Endometrium (tissue), 2 donors: ENCODE measurements at regions not wholly inside any gene's neighbourhood (a gene's known extent, or its start where the extent isn't known, plus 50 kb on each side); places are given as distances from the start of the nearest gene placed in this dataset.
"Not testable (repeated sequence)": the region's sequence is repeated elsewhere in the genome, so short reads cannot be mapped to it uniquely, and the experiment has no call there.

Experiments
- FAIRE-seq: peaks from 2 replicates; lab custom pipeline; 2012; peaks lifted over from hg19 to GRCh38; lab: Jason Lieb, UNC
- donor health status: control.
- donor health status: control.

DNA sequence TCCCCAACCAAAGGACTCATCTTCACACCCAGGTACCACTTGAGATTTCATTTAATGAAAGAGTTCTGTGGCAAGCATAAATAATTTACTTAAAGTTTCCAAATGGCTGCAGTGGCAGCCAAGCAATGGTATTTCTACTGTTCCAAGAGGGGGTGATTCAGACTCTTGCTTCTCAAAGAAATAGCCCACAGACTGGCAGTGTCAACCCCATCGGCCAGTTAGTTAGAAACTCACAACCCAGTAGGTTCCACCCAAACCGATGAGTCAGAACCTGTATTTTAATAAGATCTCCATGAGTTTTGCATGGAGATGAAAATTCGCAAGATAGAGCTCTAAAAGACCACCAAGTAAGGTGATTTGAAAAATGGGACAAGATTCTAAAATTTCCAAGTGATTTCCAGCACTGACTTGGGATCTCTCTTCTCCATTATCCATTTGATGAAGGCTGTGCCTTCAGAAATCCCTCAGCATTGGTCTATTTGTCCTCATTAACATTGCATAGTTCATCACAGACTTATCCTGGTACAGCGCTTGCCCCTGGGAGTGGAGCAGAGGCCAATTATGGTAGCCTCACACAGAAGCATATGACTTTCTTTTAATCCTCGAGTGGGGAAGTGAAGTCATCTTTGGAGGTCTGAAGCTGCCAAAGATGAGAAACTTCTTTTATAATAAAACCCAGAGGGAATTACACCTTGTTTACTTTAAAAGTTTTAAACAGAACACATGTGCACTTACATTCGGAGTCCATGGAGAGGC, 361.4 kb upstream of the ID2 start:
- no peak for FAIRE-seq

- FAIRE-seq = no peak
Observed at GRCh38 chr2:8322634-8323033, 359.2 kb upstream of the ID2 start.

- FAIRE-seq = no peak
Observed at GRCh38 chr2:8324164-8324856, 357.5 kb upstream of the ID2 start.

- FAIRE-seq = no peak
Observed at GRCh38 chr2:8324901-8325300, 357.0 kb upstream of the ID2 start.

- FAIRE-seq = no peak
Observed at GRCh38 chr2:8327371-8328100, 354.3 kb upstream of the ID2 start.

DNA sequence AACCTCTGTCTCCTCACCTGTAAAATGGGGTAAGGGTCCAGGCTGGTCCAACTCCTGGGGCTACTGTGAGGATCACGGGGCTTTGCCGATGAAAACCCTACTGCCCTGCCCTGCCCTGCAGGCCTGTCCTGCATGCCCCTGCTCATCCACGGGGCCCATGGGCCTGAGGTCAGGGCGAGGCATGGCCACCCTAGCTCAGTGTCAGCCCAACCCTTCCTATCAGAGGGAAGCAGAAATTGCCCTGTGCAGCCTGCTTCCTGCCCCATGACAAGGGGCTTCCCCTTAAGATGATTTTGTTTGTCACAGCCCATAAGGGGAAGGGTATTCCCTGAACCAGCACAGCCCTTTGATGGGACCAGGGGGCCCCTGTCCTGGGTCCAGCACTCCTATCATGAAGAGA, 353.6 kb upstream of the ID2 start:
- no peak for FAIRE-seq

DNA sequence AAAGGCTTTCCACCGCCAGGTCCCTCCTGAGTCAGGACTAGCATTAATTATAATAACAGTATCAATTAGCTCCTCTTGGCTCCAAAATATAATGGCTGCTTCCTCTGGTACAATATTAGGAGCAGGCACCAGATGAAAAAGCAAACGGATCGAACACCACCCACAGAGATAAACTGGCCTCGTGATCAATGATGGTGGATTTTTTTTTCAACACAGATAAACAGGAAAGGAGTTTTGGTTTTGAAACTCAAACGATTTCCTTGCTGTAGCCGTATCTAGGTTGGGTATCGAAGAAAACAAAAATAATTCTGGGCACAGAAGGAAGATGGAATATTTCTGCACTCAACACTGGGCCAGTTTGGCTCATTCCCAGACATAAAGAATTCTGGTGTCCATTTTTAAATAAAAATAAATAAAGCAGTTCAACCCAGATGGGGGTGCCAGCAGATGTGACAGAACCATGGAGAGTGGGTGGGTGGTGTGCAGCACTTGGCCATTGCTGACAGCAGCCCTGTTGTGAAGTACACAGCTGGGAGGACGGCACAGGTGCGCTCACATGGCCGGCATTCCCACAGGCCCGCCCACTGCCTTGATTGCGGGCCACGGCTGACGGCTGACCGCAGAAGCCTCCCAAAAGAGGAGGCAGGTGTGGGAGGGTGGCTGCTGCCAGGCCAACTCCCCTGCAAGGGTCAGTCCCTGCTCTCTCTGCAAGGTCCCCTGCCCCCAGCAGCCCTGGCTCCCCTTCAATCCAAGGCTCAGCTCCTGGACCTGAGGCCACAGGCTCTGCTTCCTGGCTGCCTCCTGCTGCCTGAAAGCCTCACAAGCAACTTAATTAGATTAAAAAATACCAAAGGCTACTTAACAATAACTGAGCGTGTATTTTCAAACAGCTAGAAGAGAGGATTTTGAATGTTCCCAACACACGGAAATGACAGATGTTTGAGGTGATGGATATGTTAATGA, 351.9 kb upstream of the ID2 start:
- no peak for FAIRE-seq

DNA sequence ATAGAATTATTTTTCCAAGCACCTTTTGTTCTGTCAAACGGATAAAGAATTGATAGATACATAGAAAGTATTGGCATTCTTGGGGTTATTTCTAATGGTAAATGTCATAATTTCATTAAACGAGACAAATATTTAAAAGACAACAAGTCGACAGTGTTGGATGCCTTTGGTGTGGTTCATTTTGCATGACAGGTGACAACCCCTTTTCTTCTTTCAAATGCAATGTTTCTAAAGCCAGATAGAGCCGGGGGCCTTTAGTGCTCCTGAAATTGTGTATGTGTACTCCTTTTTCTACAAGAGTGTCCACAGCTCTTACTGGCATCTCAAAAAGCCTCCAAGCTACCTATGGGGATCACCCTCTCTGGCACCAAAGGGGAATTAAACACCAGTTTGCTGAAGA, 350.8 kb upstream of the ID2 start:
- FAIRE-seq = no peak

GRCh38 chr2:8332646-8333045, 349.2 kb upstream of the ID2 start:
- FAIRE-seq = no peak

DNA sequence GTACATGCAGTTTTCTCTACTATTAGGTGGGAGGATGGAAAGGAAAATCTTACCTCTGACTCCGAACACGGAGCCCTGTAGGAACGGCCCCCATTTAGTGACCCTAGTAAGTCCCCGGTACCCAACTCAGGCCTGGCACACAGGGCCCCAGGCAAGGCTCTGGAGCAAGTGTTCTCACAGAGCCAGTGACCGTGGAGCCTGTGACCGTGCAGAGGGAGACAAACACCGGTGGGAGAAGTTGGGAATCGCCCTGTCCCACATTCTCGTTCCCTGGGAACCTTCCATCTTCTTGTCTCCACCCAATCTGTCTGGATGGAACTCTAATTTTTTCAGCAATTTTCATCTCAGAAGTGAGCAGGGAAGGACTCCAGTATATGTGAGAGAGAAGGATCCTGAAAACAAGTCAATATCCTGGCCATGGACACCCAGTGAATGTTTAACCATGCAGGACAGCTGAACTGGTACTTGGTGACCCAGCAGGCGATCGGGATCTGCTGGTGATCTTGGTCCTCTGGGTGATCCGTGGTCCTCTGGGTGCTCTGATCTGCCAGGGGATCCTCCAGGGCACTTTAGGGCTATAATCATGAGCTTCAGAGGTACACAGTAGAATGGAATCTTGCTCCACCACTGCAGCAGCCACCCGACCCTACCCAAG, 348.6 kb upstream of the ID2 start:
- no peak for FAIRE-seq

- not testable (repeated sequence) for FAIRE-seq
Observed at GRCh38 chr2:8333832-8334187, 348.0 kb upstream of the ID2 start.

DNA sequence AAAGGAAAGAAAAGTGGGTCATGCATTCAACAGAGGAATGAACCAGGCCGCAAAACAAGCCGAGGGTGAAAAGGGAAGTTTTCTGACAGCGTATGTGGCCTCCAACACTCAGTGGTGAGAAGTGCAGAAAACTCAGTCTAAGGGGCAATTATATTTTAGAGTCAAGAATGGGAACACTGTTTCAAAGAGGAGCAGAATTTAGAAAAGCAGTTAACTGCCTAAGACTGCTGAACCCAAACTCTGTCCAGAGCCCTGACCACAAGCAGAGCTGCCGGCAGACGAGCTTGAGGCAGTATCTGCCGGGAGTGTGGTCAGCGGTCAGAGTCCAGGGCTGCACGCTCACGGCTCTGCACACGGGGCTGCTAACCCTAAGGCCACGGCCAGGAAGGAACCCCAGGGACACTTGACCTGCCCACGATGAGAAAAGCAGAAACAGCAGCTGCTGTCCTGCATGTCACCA, 347.0 kb upstream of the ID2 start:
- FAIRE-seq = no peak

DNA sequence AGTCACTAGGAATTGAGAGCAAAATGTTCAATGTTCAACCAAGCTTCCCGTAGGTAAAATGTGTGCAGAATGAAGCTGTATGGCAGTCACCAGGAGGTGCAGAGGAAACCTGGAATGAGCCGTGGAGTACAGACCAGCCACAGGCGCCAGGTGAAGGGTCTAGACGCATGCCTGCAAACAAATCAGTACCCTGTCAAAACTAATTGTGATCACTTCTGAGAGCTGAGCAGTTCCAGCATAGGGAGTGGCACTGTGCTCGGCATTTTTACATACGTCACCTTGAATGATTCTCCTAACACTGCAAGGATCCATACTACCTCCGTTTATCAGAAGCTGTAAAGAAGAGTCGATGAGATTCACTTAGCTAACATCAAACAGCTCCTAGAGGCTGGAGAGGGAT, 346.1 kb upstream of the ID2 start:
- no peak for FAIRE-seq

DNA sequence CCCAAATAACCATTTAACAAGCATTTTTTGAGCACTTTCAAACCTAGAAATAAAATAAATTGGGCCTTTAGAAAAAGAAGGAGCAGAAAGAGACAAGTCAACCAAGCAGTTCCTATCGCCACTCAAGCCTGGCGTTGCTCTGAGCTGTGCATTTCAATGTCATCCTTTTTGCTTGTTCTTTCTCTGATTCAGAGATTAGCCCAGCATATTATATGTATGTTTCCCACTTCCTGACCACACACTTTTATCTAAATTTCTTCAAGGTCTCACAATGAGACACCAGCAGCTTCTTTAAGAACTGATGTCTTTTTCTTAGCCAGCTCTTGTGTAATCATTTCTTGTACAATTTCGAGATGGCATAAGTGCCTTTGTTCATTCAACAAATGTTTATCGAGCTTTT, 344.5 kb upstream of the ID2 start:
- FAIRE-seq = no peak

- FAIRE-seq = no peak
Observed at GRCh38 chr2:8342407-8342806, 339.4 kb upstream of the ID2 start.

DNA sequence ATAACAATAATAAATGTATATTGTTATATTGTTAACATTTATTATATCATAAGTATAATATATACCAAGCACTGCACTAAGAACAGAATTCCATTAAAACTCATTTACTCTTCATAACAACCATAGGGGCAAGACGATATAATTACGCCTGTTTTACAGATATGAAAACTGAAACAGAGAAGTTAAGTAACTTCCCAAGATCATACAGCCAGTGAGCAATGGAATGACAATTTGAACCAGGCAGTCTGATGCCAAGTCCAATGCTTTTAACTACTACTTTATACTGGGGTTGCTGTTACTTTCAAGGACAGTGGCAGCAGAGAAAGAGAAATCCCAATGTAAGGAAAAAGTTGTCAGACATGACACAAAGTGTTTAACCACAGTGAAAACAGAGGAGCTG, 338.8 kb upstream of the ID2 start:
- no peak for FAIRE-seq

- no peak for FAIRE-seq
Observed at GRCh38 chr2:8344144-8345097, 337.4 kb upstream of the ID2 start.

GRCh38 chr2:8345200-8345599, 336.7 kb upstream of the ID2 start:
- FAIRE-seq = no peak

- FAIRE-seq = no peak
Observed at GRCh38 chr2:8346208-8346607, 335.6 kb upstream of the ID2 start.

GRCh38 chr2:8346706-8347430, 335.0 kb upstream of the ID2 start:
- FAIRE-seq = no peak
